ENCODE measurements at regions not wholly inside any gene's neighbourhood (a gene's known extent, or its start where the extent isn't known, plus 50 kb on each side); places are given as distances from the start of the nearest gene placed in this dataset.

DNA sequence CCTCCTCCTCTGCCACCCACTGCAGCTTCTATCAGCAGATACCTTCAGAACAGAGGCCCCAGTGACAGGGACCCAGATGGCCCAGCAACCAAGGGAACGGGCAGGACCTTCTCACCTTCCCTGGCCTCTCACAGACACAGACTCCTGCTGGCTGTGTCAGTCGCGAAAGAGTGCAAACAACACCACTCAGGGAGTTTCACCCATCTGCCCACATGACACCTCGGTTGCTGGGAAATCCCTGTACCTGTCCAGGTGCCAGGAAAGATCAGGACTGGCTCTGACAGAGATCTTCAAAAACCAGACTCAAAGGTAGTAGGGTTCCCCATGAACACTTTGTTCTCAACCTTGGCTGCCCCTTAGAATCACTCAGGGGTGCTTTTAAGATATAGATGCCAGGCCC is 83.5 kb upstream of the HIVEP3 start:
- H3K9ac ChIP-seq (ENCODE audit: extremely low read depth, insufficient read length, low read length) = no peak overlapping the region
- no peak for DNase-seq
- no peak overlapping the region for H2BK12ac ChIP-seq (ENCODE audit: insufficient read length, low read depth, low read length)
- H3K56ac ChIP-seq (ENCODE audit: insufficient read length, low read depth, low read length) = no peak overlapping the region
- H3K9me3 ChIP-seq (ENCODE audit: control insufficient read depth, low read depth, low read length) = no peaks in the 10 kb centered on the region
- no peak overlapping the region for H2BK120ac ChIP-seq (ENCODE audit: low read depth, low read length, poor library complexity, severe bottlenecking)
- no peak overlapping the region for H3K18ac ChIP-seq (ENCODE audit: insufficient read length, low read depth, low read length)
- no CpG with 5 or more reads among the region's 4 CpGs for WGBS (ENCODE audit: extremely low coverage, insufficient read length, low lambda C conversion rate)
- no peaks in the 10 kb centered on the region for H3K79me2 ChIP-seq (ENCODE audit: insufficient read depth, low read length)
- no peak overlapping the region for H2BK15ac ChIP-seq (ENCODE audit: low read depth, low read length)
- Mint-ChIP-seq H3K4me1 (peaks cover 4 to 5% of the 10 kb centered on the region in 2 experiments; a peak in 3 of 4 replicates), H3K36me3 (ENCODE audit: insufficient read depth in 1 of 3, low read depth in 3 of 3) (no peaks in the 10 kb centered on the region), H3K27ac (no peak overlapping the region), H3K9me3 (no peaks in the 10 kb centered on the region), H3K4me3 (no peak overlapping the region), H3K27me3 (ENCODE audit: low read depth) (peaks cover 5% of the 10 kb centered on the region; the same call in 1 of the 2 replicates)
- H4K5ac ChIP-seq (ENCODE audit: insufficient read length, low read depth, low read length) = no peak overlapping the region
- H2AK5ac ChIP-seq (ENCODE audit: insufficient read length, low read length) = no peak overlapping the region
- no peak overlapping the region for H3K4ac ChIP-seq (ENCODE audit: low read depth, low read length)
- no peak overlapping the region for H3T11ph ChIP-seq (ENCODE audit: low read length)
- no peaks in the 10 kb centered on the region for H3K4me1 ChIP-seq (ENCODE audit: insufficient read depth, low read length)
- H3K27me3 ChIP-seq (ENCODE audit: insufficient read depth, low read length) = no peaks in the 10 kb centered on the region
- no peak overlapping the region for H2AFZ ChIP-seq (ENCODE audit: low read length)
- H3K27ac ChIP-seq (ENCODE audit: insufficient read length, low read depth, low read length) = no peak overlapping the region
- H3K23me2 ChIP-seq (ENCODE audit: insufficient read length, low read depth, low read length, poor library complexity, severe bottlenecking) = no peaks in the 10 kb centered on the region
- H3K23ac ChIP-seq (ENCODE audit: insufficient read length, low read depth, low read length) = no peak overlapping the region
- TF ChIP-seq, protein P1, sequence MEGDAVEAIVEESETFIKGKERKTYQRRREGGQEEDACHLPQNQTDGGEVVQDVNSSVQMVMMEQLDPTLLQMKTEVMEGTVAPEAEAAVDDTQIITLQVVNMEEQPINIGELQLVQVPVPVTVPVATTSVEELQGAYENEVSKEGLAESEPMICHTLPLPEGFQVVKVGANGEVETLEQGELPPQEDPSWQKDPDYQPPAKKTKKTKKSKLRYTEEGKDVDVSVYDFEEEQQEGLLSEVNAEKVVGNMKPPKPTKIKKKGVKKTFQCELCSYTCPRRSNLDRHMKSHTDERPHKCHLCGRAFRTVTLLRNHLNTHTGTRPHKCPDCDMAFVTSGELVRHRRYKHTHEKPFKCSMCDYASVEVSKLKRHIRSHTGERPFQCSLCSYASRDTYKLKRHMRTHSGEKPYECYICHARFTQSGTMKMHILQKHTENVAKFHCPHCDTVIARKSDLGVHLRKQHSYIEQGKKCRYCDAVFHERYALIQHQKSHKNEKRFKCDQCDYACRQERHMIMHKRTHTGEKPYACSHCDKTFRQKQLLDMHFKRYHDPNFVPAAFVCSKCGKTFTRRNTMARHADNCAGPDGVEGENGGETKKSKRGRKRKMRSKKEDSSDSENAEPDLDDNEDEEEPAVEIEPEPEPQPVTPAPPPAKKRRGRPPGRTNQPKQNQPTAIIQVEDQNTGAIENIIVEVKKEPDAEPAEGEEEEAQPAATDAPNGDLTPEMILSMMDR (conservative IDR thresholded peaks at IDR 0.05) = no peak
- H3K79me1 ChIP-seq (ENCODE audit: insufficient read depth, low read depth, low read length, poor library complexity, severe bottlenecking) = no peaks in the 10 kb centered on the region
- H4K8ac ChIP-seq (replicated peaks; ENCODE audit: insufficient read length, low read depth, low read length) = no peak overlapping the region
- no peak overlapping the region for H3K4me2 ChIP-seq (ENCODE audit: insufficient read depth, insufficient read length, low read length)
- no peak overlapping the region for H3K14ac ChIP-seq (ENCODE audit: insufficient read depth, low read length)
- H4K20me1 ChIP-seq (ENCODE audit: control insufficient read depth, insufficient read depth, insufficient read length) = no peaks in the 10 kb centered on the region
- H2BK5ac ChIP-seq (ENCODE audit: insufficient read length, low read length) = no peak overlapping the region
- no peak overlapping the region for H2BK20ac ChIP-seq (ENCODE audit: low read depth, low read length, poor library complexity, severe bottlenecking)
- no peak overlapping the region for H4K91ac ChIP-seq (ENCODE audit: insufficient read length, low read depth, low read length)

Measured in H9 (cell line).